GM13977 (cell line): ENCODE measurements at regions not wholly inside any gene's neighbourhood (a gene's known extent, or its start where the extent isn't known, plus 50 kb on each side); places are given as distances from the start of the nearest gene placed in this dataset.

Experiments used
- DNase-seq: peaks from one replicate; pipeline ENCODE4 v3.0.0; 2012; ENCODE audit warnings: low spot score
- in situ Hi-C: fragments of 300-500 bp; cut with MboI; formaldehyde crosslinking; loops from one replicate; pipeline ENCODE4 v1.12.0; 2022; ENCODE audit warnings: low sequenced_read_pairs, low pct_unique_long_range_greater_than_20kb, mixed read lengths, inconsistent platforms; ENCODE audit not compliant: unreplicated experiment
- TF ChIP-seq, protein P1 (sequence below): IDR thresholded peaks from 2 replicates; pipeline ENCODE4 v1.5.1; 2012; ENCODE audit warnings: mild to moderate bottlenecking, control low read depth; ENCODE audit not compliant: insufficient read depth; ENCODE audit errors: extremely low read depth, missing control alignments

- in situ Hi-C loops, result no loop called here
- TF ChIP-seq, protein P1, sequence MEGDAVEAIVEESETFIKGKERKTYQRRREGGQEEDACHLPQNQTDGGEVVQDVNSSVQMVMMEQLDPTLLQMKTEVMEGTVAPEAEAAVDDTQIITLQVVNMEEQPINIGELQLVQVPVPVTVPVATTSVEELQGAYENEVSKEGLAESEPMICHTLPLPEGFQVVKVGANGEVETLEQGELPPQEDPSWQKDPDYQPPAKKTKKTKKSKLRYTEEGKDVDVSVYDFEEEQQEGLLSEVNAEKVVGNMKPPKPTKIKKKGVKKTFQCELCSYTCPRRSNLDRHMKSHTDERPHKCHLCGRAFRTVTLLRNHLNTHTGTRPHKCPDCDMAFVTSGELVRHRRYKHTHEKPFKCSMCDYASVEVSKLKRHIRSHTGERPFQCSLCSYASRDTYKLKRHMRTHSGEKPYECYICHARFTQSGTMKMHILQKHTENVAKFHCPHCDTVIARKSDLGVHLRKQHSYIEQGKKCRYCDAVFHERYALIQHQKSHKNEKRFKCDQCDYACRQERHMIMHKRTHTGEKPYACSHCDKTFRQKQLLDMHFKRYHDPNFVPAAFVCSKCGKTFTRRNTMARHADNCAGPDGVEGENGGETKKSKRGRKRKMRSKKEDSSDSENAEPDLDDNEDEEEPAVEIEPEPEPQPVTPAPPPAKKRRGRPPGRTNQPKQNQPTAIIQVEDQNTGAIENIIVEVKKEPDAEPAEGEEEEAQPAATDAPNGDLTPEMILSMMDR, result no peak
- DNase-seq, result no peak
These were observed 534.3 kb downstream of the ETS1 start for GRCh38 chr11:128052912-128053641.

GRCh38 chr11:128048121-128048520, 539.2 kb downstream of the ETS1 start:
- no peak for DNase-seq
- in situ Hi-C loops, result loop anchor here (25.0 kb wide), 2 partner anchors 439 to 589 kb away; no protein-coding TSS in a partner anchor
- TF ChIP-seq, protein P1, result no peak

- in situ Hi-C loops, result loop anchor here (25.0 kb wide), 2 partner anchors 440 to 590 kb away; no protein-coding TSS in a partner anchor
These were observed 540.3 kb downstream of the ETS1 start for GRCh38 chr11:128047026-128047425.

DNA sequence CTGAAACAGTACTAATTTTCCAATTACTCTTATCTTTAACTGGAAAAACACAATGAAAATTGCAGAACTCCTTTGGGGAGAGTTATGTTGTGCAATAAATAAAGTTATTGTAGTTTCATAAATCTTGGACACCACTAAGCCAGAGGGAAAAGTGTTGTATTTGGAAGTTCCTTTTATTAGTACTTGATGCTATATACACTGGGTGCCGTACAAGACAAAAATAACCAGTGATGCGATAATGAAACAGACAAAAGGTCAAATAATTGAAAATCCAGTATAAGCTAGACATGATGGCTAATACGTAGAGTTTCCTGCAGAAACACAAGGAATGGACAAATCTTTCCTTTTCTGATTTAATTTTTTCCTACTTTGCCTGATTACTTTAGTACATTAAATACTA, 541.1 kb downstream of the ETS1 start:
- DNase-seq, result no peak
- TF ChIP-seq, protein P1, result no peak
- in situ Hi-C loops, result loop anchor here (25.0 kb wide), 2 partner anchors 441 to 591 kb away; no protein-coding TSS in a partner anchor

More at GRCh38 chr11:128047026-128047425, 540.3 kb downstream of the ETS1 start:
- TF ChIP-seq, protein P1, result no peak
- no peak for DNase-seq

DNA sequence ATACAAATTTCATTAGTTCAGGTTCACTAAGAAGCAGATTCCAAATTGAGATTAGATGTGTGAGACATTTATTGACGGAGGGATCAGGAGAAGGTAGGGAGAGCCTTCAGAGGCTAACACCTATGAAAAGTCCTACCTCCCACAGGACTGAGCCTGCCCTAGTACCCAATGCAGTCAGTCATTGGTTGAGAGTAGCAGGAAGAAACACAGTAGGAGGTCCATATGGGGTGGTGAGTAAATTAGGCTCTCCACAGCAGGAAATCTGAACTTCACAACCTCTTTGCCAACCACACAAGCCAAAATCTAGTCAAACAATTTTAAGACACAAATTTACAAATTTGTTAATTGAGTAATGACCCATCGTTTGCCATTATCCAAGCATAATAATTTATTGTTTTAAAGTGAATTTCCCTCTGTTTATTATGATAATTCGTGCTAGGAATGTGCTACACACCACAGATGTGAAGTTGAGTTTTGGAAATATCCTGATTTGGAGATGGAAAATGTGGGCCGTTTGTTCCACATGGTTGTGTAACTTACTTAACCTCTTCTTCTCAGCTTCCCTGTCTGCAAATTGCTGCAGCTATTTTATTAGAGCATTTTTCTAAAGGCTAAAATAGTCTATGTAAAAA, 542.1 kb downstream of the ETS1 start:
- DNase-seq, result no peak
- TF ChIP-seq, protein P1, result no peak
- in situ Hi-C loops, result loop anchor here (25.0 kb wide), 2 partner anchors 442 to 592 kb away; no protein-coding TSS in a partner anchor

DNA sequence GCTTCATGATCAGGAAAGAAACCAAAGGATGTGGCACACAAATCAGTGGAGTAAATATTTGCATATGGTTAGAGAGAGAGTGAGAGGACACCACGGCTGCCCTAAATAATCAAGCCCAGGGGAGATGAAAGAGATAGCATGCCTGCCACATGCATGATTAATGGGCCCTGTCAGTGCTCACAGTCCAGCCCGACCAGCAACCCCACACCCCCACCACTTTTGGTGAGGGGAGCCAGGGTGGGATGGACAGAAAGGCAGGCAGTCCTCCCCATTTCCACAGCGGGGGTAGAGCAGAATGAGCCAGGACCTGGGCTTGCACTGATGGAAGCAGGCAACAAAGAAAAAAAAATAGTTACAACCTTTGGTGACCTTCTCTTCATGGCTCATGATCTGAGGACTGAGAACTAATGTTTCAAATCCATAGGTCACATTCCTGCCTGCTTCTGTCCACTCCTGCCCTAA, 545.0 kb downstream of the ETS1 start:
- DNase-seq, result no peak
- TF ChIP-seq, protein P1, result no peak
- in situ Hi-C loops, result loop anchor here (25.0 kb wide), 2 partner anchors 445 to 595 kb away; no protein-coding TSS in a partner anchor
